A549 (cell line): ENCODE measurements at regions not wholly inside any gene's neighbourhood (a gene's known extent, or its start where the extent isn't known, plus 50 kb on each side); places are given as distances from the start of the nearest gene placed in this dataset.

Experiments
- CTCF ChIP-seq: fragments of >200 bp; sonication (Bioruptor Twin); formaldehyde crosslinking; IDR thresholded peaks from 3 replicates; pipeline ENCODE4 v1.5.1; 2016
- JUN ChIP-seq, 2 experiments: fragments of >200 bp; sonication (Bioruptor Twin); formaldehyde crosslinking; IDR thresholded peaks; 2 replicates in 1 of 2; 3 replicates in 1 of 2; pipeline ENCODE4 v1.6.1; 2016 to 2017
- JUNB ChIP-seq: fragments of >200 bp; sonication (Bioruptor Twin); formaldehyde crosslinking; IDR thresholded peaks from 2 replicates; pipeline ENCODE4 v1.6.1; 2016
- POLR2A ChIP-seq: IDR thresholded peaks from 2 replicates; pipeline ENCODE4 v1.6.1; 2012; ENCODE audit warnings: mild to moderate bottlenecking, low read length

GRCh38 chr1:38534473-38534823, 325.1 kb downstream of the RRAGC start:
- TF ChIP-seq POLR2A (no peak), CTCF (no peak), JUN (IDR thresholded peaks at IDR 0.05) (no peak), JUNB (no peak)
